GM19438 (cell line): ENCODE measurements at regions not wholly inside any gene's neighbourhood (a gene's known extent, or its start where the extent isn't known, plus 50 kb on each side); places are given as distances from the start of the nearest gene placed in this dataset.
"Not testable (repeated sequence)": the region's sequence is repeated elsewhere in the genome, so short reads cannot be mapped to it uniquely, and the experiment has no call there.

Experiments used
- ATAC-seq: cut with Tn5 transposase; IDR thresholded peaks from one replicate; pipeline ENCODE4 v1.9.1; 2021; ENCODE audit warnings: low read depth; ENCODE audit not compliant: unreplicated experiment

- ATAC-seq = no peak
These were observed 50.1 kb upstream of the BCL6 start for GRCh38 chr3:187795207-187795960.

- ATAC-seq = no peak
These were observed 52.9 kb upstream of the BCL6 start for GRCh38 chr3:187798126-187798525.

DNA sequence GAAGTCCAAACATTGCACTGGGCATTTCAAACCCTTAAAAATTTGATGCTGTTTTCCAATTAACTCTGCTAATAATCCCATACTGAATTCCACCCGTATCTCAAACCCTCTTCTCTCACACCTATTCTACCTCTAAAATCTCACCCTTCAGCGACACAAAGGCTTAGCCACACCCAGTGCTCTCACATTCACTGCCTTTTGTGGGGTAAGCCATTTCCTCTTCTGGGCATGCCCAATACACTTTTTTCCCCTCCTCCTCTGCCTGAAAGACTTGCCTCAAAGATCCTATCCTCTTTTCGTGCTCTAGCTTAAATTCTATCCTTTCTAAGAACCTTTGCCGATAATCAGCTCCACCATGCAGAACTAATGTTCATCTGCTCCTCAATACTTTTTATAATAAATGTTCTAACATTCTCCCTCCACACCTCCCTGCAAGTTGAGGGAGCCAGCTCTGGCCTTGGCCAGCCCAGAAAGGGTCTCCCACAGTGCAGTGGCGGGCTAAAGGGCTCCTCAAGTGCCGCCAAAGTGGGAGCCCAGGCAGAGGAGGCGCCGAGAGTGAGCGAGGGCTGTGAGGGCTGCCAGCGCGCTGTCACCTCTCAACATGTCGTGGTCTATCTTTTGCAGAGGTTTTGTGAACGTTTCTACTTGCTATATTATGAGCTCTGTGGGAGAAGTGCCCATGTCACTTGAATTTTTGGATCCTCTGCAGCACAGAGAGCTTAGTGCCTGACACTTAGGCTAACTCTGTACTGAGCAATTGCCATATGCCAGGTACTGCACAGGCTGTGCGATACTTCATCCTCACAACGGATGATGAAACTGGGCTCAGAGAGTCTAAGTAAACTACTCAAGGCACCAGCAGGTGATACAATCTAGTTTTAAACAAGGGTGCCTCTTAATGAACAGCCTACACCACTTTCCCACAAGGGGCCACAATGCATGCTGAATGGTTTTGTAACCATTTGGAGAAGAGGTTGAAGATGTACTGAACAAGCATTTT lies 53.6 kb upstream of the BCL6 start:
- ATAC-seq = no peak

GRCh38 chr3:187799942-187800641 lies 54.8 kb upstream of the BCL6 start:
- peak; percentile 59 for ATAC-seq

DNA sequence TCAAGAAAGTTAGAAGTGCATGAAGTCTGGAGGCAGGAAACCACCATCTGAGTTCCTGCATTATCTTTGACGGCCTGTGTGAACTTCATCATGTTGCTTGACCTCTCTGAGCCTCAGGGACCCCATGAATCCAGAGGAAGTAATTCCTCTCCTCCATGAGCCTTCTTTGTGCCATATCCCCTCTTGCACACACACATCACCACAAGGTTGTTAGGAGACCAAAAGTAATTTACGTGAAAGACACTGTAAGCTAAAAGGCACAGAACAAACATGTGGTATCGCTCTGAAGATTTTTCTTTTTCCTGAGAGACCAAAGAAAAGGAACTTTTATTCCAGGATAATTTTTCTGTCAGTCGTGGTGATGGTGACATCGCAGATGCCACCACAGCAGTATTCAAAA lies 55.9 kb upstream of the BCL6 start:
- no peak for ATAC-seq

GRCh38 chr3:187802203-187802927 lies 57.1 kb upstream of the BCL6 start:
- no peak for ATAC-seq

DNA sequence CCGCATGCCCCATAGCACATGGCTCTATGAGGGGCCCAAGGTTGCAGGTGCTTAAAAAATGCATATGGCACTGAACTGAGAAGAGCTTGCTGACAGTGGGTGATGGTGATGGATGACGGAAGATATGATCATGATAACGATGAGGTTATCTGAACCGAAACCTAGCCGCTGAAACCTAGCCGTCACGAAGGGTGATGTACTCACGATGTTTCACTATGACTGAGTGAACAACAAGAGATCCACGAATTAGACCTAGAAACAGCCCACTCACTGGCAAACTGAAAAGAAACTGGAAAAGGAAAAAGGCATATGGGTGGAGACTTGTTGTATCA lies 57.6 kb upstream of the BCL6 start:
- ATAC-seq = peak; percentile 79

DNA sequence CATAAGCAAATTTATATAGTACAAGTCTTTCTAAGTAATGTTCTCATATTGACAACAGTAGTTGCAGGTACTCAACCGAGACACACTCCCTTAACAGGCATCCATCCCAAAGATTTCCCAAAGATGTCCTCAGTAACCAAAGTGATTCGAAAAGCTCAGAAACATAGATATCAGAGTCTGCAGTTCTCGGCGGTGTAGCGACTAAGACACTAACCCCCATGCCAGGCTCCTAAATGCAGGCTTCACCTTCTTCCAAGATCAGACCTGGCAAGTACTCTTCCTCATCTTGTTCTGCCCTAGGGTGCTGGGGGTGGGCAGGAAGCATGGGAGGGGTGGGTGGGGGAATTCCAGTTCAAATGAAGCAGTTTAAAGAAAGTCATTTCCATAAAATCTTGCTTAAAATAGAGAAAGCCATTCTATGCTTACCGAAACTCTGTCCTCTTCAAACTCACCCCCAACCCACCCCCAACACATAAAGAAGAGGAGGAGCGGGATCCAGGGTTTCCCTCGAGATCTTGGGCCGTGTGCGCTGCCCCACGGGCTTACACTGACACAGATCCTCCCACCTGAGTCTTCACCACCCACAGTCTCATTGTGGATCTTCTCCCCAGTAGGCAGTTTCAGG lies 59.0 kb upstream of the BCL6 start:
- no peak for ATAC-seq

GRCh38 chr3:187804745-187805121 lies 59.5 kb upstream of the BCL6 start:
- ATAC-seq = no peak

GRCh38 chr3:187805774-187806173 lies 60.5 kb upstream of the BCL6 start:
- no peak for ATAC-seq

DNA sequence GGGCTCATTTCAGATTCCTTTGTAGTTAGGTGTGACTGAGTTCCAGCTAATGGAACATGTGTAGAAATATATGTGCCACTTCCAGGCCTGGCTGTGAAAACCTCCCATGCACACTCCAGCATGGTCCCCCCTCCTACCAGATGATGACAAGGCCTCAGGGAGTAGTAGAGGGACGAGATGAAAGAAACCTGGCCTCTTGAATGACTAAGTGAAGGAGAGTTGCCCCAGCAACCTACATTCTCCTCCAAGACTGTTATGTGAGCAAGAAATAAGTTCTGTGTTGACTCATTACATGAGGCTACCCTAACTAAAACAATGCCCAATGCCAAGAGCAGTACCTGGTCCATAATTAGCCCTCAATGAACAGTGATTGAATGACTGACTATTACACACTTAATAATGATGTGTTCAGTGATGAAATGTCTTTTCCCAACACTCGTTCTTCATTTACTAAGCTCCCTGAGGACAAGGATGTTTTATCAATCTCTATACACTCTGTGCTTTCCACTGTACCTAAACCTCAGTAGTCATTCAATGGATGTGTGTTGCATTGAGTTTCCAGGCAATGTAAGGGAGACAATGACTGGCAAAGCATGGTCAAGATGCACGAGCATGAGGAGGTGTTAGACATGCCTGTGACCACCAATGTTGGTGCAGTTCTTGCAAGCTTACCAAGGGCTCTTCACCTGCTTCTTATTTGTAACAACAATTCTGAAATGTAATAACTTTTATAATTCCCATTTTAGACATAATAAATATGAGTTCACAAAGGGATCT lies 62.0 kb upstream of the BCL6 start:
- ATAC-seq = no peak

DNA sequence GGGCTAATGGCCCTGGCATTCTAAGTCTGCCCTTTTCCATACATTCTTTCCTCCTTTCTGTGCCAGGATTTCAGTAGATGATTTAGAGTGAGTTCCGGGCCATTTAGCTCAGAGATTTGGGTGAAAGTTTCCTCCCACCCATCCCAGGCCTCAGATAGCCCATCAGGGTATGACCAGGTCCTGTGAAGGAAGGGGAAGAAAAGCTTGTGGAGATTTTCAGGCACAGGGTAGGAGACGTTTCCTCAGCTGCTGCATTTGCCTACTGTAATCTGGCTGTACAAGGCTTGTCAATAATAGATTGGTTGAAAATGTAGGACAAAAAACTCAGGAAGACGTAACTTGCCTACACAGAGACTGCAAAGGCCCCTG lies 63.2 kb upstream of the BCL6 start:
- no peak for ATAC-seq

DNA sequence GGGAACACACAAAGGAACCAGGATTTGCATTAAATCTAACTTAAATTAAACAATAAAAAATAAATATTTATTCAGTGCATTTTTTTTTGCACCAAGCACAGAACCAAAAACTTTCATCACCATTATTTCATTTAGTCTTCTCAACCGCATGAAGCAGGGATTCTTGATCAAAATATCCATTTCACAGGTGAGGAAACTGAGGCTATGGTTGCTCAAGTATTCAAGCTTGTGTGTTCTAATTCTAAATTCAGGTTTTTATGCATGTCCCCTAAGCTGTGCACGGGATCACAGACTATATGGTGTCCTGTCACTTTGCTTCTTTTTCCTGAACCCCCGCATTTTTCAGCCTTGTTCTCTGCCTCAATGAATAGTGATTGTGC lies 64.3 kb upstream of the BCL6 start:
- ATAC-seq = no peak

GRCh38 chr3:187810021-187810446 lies 64.8 kb upstream of the BCL6 start:
- no peak for ATAC-seq

DNA sequence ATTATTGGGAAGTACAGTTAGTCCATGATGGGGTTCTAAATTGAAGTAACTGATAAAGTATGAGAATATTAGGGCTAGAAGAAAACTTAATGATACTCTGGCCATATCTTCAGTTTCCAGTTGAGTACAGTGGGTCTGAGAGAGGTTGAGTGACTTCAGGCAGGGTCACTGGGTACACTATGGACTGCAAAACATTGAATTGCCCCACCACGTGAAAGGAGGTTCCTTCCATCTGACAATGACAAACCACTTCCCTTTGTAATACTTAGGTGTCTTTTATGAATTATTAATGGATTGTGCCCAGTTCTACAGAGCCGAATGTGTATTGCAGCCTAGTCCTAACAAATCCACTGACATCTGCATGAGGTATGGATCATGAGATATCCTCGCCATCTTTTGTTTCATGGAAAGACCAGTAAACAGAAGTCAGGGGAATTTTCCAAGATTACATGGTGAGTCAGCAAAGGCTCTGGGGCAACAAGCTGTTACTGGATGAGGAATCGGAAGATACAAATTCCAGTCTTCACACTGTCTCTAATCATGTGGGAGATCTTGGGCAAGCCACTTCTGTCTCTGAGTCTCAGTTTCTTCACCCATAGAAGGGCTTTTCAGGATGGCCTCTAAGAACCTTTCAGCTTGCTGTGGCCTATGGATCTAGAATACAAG lies 66.5 kb upstream of the BCL6 start:
- no peak for ATAC-seq

DNA sequence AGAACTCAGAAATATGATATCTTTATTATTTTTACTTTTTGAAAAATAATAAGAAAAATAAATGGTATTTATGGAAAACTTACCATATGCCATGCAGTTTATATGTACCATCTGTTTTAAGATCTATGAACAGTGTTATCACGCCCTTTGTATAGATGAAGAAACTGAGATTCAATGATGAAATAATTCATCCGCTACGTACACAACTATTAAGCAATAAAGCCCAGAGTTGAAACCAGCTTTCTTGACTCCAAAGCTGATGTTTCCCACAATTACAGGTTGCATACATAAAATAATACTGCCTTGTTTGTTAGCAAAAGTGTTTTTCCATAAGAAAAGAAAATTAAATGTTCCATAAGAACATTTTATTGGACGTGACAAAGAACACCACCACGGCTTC lies 67.2 kb upstream of the BCL6 start:
- no peak for ATAC-seq

- ATAC-seq = no peak
These were observed 67.9 kb upstream of the BCL6 start for GRCh38 chr3:187813198-187813597.

- ATAC-seq = not testable (repeated sequence)
These were observed 72.5 kb upstream of the BCL6 start for GRCh38 chr3:187817766-187818165.
